ENCODE measurements at regions not wholly inside any gene's neighbourhood (a gene's known extent, or its start where the extent isn't known, plus 50 kb on each side); places are given as distances from the start of the nearest gene placed in this dataset.
"Not testable (repeated sequence)": the region's sequence is repeated elsewhere in the genome, so short reads cannot be mapped to it uniquely, and the experiment has no call there.

DNA sequence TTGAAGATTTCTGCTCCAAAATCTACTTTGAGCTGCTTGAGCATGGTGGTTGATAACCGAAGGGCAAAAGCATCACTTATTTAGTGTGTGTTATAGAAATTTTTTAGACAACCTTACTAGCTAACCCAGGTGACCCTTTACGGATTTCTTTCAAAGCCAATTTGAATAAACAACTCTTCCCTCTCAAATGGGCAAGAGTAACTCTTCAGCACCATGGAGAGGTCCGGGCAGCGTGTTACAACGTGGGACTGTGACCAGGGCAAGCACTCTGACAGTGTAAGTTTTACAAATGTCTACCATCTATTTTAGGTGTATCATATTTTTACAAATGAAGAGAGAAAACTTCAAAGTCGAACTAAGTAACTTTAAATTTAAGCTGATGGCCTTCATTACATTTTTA is 471.8 kb downstream of the MFSD1 start:
- DNase-seq (ENCODE audit: low spot score), result no peak

DNA sequence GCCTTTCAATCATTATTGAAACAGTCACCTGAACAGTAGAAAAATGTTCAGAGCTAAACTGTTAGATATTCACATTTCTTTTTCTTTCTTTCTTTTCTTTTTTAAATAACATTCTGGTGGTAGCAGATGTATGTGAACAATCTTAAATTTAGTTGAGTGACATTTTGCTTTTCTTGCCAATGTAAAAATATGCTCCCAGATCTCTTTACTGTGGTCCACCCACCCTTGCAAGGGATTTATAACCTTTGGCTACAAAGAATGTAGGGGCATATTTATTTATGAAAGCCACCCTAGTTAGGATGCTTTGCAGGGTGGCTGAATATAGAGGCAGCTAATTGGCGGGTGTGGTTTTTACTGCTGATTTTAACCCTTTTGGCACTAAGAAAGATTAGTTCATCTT is 473.9 kb downstream of the MFSD1 start:
- DNase-seq (ENCODE audit: low spot score), result no peak

DNA sequence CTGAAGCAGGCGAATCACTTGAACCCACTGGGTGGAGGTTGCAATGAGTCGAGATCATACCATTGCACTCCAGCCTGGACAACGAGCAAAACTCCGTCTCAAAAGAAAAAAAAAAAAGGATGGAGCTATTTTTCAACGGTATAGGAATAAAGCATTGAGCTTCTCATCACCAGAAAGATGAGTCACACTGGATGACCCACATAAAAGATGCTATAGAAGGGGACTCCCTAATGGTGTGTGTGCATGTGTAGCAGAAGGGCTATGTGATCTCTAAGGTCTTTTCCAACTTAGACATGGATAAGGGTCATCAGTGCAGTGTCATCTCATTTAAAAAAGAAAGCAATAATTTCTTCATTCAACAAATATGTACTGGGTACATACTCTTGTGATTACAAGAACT is 476.0 kb downstream of the MFSD1 start:
- DNase-seq (ENCODE audit: low spot score), result no peak

DNA sequence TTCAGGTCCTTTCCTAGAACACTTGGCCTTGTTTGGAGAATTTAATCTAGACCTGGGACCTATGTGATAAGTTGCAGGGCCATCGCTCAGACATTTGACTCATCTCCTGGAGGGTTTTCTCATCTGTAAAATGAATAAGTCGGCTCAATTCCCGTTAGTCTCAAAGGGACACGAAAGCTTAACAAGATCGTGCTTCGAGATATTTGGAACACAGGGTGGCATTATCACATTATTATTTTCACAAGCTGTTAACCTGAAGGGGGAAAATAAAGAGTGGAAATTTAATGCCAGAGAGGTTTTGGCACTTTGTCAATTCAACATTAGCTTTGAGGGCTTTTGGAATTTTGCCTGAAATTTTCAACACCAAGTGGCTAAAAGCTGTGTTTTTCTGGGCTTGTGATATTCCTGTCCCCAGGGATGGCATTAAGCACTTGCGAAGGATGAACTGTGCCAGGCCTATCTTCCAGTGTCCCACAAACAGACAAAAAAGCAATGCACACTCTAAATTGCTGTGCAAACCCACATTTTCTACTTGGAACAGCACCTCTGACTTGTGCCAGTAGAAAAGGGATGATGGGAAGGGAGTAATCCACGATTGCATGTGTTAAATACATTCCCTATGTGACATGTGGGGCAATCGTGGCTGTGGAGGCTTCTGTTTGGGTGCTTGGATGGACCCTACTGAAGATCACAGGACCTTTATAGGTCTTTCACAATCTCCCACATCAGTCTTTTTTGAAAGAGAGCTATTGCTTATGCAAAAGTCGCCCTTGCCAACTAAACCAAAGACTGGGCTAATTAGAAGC is 478.7 kb downstream of the MFSD1 start:
- DNase-seq (ENCODE audit: low spot score), result no peak

DNA sequence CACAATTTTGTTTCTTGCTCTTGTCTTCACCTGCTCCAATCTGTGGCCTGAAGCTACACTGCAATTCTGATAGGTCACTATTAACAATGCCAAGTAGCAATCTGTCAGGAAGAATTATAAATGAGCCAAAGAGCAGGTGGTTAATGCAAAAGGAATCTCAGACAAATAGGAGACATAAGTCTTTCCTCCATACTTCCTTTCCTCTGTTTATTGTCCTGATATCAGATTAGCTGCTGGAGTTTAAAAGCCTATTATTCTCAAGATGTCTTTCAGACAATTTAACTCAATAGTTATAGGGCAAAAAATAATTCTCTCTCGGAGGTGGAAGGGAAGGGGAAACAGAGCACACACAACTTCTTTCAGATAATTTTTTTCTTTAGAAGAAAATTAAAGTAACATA is 491.6 kb downstream of the MFSD1 start:
- no peak for DNase-seq (ENCODE audit: low spot score)

DNA sequence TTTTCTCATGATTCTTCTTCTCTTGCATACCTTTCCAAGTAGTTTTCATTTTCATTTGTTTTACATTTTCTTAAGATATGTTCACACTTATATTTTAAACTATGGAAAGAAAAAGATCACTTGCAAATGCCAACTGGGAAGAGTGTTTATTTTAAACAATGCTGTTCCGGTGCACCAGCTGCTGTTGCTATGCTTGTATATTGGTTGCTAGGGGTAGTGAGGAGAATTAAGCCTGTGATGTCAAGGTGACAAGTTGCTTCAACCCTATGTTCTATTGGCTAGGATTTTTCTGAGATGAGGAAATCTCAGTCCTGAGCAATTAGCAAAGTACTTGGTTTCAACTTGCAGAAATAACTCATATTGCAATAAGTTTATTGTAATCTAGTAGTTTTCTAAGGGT is 500.1 kb downstream of the MFSD1 start:
- DNase-seq (ENCODE audit: low spot score), result no peak

DNA sequence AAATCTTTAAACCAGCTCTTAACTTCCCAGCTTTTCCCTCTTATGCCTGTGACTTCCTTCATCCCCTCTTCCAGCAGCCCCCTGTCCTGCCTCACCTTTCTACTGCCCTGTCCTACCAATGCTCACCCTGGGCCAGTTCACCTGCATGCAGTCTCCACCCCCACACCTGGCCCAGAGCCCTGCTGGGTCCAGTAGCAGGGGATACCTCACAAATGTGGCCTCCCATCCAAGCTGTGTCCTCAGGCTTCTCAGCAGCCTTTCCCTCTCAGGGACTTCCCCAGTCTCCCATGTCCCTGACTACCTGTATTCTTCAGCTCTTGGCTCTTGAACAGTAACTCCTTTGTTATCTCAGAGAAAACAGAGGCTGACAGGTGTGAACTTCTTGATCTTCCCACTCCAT is 503.2 kb downstream of the MFSD1 start:
- DNase-seq (ENCODE audit: low spot score), result no peak

DNA sequence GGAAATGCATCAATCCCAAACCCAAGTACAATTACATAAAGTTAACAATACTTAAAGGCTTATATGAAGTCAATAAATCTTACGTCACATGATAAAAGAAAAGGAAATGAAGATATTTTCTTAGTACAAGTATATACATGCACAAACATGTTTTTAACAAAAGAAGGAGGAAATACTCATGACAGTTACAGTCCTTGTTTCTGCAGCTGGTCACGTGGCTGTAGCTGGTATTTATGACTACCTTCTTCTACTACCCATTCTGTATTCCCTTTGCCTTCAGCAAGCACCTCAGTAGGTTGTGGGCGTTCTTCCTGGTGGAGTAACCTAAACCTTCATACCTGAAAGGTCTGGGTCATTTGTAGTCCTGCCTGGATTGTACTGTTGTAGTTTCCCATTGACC is 514.9 kb downstream of the MFSD1 start:
- DNase-seq (ENCODE audit: low spot score), result not testable (repeated sequence)

DNA sequence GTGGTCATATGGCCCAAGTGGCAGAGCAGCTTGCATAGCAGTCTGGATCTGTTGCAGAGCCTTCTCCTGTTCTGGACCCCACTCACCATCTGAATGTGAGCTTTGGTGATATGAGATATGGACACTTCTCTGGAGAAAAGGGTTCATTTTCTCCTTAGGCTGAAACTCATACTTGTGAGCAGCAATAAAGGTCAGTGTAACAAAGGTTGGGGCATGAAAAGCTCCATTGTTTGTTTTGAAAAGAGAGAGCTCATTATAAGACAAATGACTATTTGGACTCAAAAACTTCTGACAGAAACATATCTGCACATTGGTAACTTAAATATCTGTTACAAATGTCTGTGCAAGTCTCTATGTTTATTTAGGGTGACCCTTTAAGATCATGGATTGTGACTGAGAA is 517.3 kb downstream of the MFSD1 start:
- no peak for DNase-seq (ENCODE audit: low spot score)

DNA sequence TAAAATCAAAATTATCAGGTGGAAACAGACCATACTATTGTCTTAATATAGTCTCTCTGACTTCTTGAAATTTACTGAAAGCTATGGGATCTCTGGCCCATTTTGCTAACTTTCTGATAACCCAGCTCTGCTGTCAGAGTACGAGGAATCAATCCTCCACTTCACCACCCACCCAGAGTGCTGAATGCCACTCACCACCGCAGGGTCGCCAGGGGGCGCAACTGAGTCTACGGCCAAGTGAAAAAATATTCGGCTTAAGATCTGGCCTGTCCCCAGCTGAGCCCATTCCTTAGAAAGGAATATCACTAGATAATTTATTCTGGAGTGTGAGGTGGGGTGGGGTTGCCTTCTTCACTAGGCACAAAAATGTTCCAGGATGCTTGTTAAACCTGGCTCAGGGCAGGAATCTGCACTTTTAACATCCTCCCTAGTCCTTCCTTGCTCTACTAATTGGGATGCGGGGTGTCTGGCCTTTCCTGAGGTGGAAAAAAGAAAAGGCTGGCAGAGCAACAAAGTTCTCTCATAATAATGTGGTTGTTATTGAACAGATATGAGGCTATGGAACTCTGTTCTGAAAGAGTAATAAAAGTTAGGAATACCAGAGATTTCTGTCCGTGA is 520.6 kb downstream of the MFSD1 start:
- DNase-seq (ENCODE audit: low spot score), result no peak

DNA sequence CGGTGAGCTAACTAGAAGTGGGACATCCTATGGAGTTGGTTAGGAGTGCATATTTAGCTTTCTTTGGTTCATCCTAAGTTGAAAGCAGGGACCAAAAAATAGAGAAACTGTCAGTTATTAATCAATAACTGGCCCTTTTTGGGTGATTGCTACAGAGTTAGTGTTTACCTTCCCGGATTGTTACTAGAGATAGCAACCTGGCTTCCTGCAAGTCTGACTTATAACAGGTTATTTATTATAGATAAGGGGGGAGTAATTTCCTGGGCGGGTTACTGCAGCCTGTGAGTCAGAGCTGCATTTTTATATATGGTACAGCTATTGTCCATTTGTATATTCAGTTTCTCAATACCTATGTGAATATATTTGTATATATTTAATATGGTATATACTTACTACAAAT is 522.0 kb downstream of the MFSD1 start:
- no peak for DNase-seq (ENCODE audit: low spot score)

DNA sequence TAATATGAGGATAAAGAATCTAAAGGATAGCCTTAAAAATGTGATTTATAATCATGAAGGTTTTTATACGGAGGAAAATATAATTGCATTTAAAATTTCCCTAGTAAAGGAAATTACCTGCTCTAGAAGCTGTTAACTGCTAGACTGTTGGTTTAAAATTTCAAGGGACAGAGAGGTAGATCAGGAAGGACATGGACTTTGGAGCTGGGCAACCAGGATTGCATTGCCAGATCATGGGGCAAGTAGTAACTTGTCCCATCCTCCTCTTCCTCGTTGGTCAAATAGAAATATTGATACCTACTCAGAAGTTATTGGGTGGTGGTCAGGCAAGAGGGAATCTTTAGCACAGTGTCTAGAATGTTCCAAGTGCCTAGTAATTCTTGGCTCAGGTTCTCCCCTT is 525.1 kb downstream of the MFSD1 start:
- no peak for DNase-seq (ENCODE audit: low spot score)

DNA sequence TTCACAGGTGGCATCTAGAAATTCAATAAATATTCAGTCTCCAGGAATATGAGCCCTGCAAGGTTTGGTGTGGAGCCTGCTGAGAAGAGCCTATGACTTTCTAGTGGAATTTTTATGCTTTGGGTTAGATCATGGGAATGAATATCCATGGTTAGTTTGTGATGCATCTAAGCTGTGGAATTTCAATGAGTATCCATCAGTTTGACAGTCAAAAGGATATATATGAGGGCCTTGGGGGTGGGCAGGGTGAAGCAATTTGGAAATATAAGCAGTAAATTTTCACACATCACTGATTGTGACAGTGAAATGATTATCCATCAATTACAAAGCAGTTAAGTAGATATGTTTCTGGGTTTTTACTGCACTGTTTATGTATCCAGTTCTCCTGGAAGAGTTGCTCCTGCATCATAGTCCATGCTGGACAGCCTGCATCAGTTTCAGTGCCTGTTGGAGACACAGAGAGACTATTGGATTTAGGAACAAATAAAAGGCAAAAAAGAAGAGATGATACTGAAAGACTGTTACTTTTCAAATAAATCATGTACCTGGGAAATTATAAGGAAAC is 530.8 kb downstream of the MFSD1 start:
- no peak for DNase-seq (ENCODE audit: low spot score)

DNA sequence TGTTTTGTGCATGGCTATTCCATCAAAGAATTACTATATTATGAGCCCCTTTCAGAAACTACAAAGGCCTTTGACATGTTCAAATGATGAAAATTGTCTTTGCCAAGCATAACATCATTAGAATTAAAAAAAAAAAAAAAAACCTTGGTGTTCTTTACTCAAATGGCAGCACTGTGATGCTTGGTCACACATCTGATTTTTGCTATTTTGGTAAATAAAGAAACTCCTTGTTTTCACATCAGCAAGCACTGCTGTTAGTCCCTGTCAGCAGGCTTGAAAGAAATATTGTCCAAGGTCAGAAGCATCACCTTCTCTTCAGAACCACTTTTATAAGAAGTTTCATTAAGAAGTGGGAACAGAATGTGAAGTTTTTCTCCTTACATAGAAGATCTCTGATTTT is 537.3 kb downstream of the MFSD1 start:
- DNase-seq (ENCODE audit: low spot score), result no peak

DNA sequence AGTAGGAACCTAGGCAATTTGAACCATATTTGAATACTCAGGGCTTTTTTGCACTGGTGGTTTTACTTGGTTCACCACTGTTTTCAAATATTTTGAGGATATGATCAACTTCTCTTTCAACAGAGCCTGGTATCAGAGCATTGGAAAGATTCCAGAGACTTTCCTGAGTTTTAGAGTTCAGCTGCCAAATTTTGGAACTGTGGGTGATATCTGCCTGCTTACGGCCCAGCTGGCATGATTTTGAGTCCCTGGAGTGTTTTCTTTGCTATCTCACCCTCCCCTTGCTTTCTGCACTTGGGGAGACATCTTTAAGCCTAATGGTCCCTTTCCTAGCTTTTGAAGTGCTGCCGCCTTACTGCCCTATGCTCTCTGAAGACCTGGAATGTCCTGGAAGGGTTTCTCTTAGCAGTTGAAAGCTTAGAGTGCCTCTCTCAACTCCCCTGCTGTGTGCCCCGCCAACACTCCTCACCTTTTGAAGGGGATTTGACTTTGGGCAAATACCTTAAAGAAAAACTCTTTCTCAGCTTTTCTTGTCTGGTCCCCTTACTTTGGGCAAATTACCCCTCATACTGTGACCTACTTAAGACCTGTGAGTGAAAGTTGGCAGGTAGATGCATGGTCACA is 539.1 kb downstream of the MFSD1 start:
- no peak for DNase-seq (ENCODE audit: low spot score)

DNA sequence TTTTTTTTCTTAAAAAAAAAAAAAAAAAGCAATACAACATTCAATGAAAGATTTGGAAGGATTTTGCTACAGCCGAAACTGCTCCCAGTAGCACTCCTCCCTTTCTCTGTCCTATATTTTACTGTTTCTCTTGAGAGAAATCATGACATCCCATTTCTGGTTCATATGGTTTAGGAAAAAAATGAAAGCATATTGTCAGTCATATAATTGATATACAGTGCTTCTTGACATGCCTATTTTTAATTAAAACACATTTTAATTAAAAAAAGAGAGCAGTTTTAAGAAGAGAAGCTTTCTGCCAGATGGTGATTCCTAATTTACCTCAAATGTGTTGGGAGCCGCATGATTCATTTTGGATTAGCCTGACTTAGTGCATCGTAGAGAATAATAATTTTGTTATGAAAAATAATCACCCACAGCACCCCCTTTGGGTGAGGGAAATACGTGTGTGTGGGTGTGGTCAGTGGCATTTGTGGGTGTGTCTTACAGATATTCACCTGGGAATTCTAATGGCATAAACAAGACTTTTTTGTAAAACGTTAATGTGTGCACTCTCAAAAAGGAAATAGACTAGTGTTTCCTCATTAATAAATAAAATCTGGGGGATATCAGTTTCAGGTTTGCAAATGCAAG is 544.5 kb downstream of the MFSD1 start:
- DNase-seq (ENCODE audit: low spot score), result no peak

DNA sequence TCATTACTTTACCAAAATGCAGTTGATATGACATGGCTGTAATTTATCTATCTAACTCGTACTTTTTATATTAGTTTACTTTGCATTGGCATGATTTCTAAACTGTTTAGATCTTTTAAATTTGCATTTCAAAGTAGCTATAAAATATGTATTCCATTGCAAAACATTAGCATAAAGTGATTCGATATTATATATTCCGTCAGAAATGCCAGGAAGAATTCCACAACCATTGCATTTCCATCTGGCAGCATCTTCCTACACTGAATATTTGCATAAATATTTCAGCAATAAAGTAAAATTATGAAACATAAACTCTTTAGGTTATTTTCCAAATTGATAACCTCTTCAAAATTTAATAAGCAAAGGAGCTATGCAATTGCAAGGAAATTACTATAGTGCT is 546.6 kb downstream of the MFSD1 start:
- no peak for DNase-seq (ENCODE audit: low spot score)

DNA sequence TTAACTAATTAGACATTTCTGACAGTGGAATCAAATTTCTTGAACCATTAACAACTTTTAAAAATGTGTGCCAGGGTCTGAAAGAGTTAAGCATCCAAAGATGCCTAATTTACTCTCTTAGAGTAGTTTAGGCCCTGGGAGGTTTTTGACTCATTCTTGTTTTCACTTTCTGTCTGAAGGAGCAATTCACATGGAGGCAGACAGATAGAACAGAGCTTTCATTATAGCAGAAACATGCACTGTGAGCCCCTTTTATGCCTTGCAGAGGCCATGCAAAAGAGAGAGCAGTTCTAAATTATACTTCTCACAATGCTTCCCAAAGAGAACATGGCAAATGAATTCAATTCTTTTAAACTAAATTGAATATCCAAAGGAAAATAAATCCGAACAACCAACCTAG is 554.8 kb downstream of the MFSD1 start:
- no peak for DNase-seq (ENCODE audit: low spot score)

DNA sequence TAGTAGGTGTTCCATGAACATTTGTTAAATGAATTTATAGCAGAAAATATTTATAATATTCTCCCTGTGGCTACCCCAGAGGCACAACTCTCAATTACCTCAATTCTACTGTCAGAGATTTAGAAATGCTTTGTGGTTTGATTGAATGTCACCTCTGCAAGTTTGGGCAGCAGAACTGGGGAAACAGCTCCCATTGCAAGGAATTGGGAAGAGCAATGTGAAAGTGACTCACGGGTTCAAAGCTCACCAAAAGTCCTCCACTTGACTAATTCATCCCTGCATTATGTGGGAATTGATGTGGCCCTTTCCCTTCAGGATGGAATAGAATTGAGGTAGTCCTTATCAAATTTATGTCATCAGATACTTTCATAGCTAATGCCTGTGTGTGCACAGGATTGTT is 562.7 kb downstream of the MFSD1 start:
- no peak for DNase-seq (ENCODE audit: low spot score)

DNA sequence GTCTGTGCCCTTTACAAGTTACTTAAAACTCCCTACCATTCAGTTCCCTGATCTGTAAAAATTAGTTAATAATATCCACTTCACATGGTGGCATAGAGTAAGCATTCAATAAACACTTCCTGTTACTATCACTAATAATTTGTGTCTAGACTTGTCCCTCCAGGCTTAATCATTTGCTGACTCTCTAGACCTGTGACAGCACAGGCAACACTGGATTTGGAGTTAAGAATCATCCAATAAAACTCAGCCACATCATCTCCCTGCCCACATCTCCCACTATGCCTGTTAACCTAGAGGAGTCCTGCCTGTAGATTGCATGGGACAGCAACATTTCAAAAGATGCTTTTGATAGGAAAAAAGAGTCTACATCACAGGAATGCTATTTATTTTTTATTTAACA is 564.6 kb downstream of the MFSD1 start:
- no peak for DNase-seq (ENCODE audit: low spot score)

DNA sequence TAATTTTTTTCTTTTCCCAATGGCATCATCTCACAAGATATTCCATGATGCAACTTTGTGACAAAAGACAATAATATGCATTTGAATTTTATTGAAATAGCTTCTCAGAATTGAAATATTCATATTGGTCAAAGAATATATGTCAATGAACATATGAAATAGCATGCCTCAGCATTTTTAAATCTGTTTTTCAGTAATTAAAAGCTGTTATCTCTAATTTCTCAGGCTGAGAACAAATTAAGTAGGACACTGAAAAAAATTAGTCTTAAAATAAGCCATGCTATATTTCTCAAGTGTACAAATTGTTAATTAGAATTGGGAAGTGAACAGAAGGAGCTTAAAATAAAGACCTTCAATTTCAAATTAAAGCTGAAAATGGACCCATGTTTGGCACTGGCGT is 570.1 kb downstream of the MFSD1 start:
- no peak for DNase-seq (ENCODE audit: low spot score)

DNA sequence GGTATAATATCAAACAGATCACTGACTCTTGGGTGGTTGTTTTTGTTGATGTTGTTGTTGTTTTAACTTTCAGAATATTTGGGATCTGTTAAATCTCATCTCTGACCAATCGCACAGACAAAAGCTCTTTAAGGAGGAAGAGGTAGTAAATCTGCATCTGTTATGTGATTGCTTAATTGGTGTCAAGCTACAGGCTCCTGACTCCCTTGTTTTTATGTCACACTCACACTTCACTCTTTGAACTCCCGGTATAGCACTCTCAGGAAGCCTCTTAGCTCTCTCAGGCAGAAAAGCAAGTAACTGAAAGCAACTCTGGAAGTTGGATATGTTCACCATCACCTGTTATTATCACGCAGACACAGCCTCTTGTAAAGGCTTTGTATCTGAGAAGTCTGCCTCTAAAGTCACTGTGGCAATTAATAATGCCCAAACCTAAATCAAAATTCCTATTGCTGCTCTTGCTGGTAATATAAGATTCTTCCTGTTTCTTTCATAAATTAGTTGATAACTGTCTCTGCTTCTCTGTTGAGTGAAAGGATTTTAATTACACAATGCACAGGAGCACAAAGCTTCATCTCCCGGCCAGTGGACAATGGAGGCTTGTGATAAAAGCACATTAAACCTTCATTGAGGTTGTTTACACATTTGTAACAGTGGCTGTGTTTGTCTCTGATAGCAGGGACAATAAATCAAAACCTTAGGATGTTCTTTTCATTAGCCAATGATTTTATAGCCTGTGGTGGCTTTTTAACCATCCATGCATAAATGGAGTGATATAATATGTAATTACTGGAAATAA is 576.7 kb downstream of the MFSD1 start:
- no peak for DNase-seq (ENCODE audit: low spot score)
